Prostate gland (tissue), 2 donors: ENCODE measurements at regions not wholly inside any gene's neighbourhood (a gene's known extent, or its start where the extent isn't known, plus 50 kb on each side); places are given as distances from the start of the nearest gene placed in this dataset.

Experiments
- POLR2A ChIP-seq: fragments of 450-650 bp; IDR thresholded peaks from one replicate; pipeline ENCODE4 v1.6.1; 2016; ENCODE audit warnings: antibody characterized with exemption, mild to moderate bottlenecking
- TF ChIP-seq, protein P1 (sequence below), 4 experiments: fragments of 200-600 bp in 2 of 4; fragments of 450-650 bp in 2 of 4; sonication (generic) in 2 of 4; IDR thresholded peaks; 1 replicate in 3 of 4; 2 replicates in 1 of 4; pipeline ENCODE4 v1.5.1; 2016 to 2019; ENCODE audit warnings: antibody characterized with exemption in 4 of 4, mild to moderate bottlenecking in 2 of 4, moderate library complexity in 2 of 4

DNA sequence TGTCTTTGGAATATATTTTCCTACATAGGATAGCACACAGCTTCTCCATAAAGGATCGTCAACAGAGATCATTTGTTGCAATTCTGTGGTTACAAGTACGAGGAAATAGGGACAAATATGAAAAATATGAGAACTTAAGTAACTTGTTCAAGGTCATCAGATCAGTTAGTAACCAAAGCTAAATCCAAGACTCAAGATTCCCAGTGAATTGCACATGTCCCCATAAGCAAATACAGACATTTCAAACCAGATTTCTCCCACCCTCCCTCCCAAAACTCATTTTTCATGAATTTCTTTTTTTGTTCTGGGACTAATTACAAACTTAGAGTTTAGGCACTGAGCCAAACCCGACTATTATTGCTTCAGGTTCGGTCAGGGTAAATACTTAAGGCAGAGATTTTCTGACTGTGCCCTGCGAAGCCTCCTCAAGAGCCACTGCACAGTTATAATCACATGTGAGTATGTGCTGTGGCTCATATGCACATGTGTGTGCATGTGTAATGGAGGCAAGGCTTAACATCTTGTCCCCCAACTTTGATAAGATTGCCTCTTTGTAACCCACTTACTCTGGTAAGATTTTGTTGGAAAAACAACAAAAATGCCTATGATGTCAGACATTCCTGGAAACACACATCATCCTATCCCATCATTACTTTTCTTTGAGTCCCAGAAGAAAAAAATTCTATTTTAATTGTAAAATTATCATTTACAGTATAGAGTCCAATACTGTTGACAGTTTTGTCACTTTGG is 216.2 kb downstream of the CD83 start:
- TF ChIP-seq, protein P1, sequence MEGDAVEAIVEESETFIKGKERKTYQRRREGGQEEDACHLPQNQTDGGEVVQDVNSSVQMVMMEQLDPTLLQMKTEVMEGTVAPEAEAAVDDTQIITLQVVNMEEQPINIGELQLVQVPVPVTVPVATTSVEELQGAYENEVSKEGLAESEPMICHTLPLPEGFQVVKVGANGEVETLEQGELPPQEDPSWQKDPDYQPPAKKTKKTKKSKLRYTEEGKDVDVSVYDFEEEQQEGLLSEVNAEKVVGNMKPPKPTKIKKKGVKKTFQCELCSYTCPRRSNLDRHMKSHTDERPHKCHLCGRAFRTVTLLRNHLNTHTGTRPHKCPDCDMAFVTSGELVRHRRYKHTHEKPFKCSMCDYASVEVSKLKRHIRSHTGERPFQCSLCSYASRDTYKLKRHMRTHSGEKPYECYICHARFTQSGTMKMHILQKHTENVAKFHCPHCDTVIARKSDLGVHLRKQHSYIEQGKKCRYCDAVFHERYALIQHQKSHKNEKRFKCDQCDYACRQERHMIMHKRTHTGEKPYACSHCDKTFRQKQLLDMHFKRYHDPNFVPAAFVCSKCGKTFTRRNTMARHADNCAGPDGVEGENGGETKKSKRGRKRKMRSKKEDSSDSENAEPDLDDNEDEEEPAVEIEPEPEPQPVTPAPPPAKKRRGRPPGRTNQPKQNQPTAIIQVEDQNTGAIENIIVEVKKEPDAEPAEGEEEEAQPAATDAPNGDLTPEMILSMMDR (IDR thresholded peaks at IDR 0.05): no peak
- TF ChIP-seq POLR2A: no peak
